CD4-positive, alpha-beta T cell treated with Interleukin-15 for 1 hour (primary cell): ENCODE measurements at regions not wholly inside any gene's neighbourhood (a gene's known extent, or its start where the extent isn't known, plus 50 kb on each side); places are given as distances from the start of the nearest gene placed in this dataset.

Source experiments
- DNase-seq: peaks from one replicate; pipeline ENCODE4 v3.0.0-alpha.2; 2020

GRCh38 chr10:43796781-43797180 lies 148.1 kb upstream of the ZNF32 start:
- no peak for DNase-seq

DNA sequence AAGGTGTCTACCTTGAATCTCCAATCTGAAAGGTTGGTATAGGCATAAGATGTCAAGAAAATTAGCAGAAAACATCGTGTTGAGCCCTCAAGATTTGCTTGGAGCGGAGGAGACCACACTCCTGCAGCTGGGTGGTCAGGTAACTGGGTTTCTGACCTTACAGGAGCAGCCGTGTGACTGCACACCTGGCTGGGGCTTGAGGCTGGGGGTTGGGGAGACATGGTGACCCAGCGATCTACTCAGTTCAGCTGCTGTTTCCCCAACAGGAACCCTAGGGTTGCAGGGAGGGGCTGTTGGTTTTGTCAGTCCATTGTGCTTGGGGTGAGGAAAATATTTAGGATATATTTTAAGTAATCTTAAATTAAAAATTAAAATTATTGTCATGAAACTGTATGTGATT lies 147.0 kb upstream of the ZNF32 start:
- no peak for DNase-seq

DNA sequence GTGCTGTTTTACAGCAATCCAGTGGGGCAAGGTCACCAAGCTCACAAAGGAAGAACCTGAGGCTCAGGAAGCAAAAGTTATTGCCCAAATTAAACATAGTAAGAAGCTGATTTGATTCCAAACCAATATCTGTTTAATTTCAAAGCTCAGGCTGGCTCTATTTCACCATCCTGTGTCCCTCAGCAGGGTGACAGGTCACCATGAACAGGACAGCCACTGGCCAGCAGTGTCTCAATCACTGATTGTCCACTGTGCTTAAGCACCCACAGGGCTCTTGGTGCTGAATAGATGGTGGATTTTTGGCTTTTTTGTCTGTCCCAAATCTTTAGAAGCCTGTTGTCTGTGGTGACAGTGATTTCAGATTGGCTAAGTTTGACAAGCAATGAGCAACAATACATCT lies 146.4 kb upstream of the ZNF32 start:
- DNase-seq = no peak

- DNase-seq = no peak
These were observed 145.6 kb upstream of the ZNF32 start for GRCh38 chr10:43794181-43794815.

DNA sequence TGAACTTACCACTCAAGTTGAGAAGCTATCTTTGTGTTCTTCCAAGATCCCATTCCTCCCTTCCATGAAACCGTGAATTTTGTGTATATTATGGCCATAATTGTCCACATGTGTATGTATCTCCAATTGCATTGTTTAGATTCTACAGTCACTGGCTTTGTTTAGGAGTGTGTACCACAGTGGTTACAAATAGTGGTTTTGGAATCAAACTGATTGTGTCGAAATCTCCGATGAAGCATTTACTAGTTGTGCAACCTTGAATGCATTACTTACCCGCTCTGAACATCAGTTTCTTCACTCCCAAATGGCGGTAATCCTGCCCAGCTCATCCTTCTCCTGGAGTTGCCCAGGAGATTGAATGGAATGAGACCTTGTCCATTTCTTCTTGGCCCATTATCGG lies 145.0 kb upstream of the ZNF32 start:
- DNase-seq = no peak

DNA sequence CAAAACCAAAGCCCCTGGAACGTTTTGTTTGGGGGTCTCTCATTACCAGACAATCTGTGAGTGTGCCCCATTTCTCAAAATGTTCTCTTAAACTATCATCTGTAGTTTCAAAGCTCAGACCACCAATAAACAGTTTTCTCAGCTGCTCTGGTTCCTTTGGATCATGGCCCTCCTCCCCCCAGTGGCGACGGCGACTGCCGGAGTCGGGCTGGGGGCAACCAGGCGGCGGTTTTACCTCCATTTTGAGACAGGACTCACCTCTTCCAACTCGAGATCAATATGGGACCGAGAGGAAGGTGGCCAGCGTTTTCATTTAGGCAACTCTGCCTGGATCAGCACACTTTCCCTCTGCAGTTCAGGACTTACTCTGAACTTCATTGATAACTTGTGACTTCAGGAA lies 141.5 kb upstream of the ZNF32 start:
- no peak for DNase-seq

- DNase-seq = no peak
These were observed 136.6 kb upstream of the ZNF32 start for GRCh38 chr10:43785252-43785651.

DNA sequence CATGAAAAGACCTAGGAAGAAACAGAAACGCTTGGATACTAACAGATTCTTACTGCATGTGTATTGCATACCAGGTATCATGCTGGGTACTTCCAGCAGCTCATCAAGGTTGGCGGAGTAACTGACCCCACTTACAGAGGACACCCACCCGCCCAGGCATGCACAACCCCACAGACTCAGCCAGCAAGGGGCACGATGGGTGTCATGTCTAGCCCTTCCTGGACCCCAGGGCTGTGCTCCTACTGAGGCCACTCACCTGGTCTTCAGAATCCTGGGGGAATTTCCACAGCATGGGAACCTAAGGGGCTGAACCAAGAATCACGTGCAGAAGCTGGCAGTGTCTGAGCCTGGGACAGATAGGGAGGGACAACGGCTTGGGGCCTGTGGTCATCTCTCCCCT lies 134.1 kb upstream of the ZNF32 start:
- DNase-seq = no peak

DNA sequence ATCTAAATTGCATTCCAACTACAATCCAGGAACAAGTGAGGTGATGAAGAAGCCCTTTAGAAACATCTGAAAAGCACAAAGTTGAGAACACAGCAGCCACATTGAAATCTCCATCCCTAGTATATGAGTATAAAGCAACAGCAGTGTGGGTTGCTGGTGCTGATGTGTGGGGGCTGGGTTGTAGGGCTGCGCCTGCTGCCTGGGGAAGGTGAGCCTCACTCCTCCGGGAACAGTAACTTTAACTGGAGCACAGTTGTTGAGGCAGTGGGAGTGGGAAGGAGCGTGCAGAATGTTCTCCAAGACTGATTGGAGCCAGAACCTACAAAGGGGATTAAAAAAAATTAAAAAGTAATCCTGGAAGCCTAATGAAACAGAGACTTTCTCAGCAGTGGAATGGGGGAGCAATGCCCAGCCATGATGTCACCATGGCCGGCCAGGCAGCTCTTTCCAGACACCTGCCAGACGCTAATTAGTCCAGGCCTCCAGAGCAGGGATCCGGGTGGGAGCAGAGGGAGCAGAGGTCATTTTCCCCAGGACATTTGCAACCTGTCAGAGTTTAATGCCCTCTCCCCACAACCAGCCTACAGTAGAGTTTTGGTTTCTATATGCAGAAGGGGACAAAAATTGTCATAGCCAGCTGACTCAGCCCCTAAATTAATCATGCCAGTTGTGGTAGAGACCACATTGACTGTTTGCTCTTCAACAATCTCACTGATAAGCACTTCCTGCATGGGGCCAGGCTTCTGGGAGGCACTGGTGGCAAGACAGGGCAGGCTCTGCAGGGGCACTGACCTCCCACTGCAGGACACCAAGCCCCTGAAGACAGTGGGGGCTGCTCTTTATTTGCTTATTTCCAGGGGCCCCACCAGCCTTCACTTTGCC lies 133.0 kb upstream of the ZNF32 start:
- DNase-seq = no peak

DNA sequence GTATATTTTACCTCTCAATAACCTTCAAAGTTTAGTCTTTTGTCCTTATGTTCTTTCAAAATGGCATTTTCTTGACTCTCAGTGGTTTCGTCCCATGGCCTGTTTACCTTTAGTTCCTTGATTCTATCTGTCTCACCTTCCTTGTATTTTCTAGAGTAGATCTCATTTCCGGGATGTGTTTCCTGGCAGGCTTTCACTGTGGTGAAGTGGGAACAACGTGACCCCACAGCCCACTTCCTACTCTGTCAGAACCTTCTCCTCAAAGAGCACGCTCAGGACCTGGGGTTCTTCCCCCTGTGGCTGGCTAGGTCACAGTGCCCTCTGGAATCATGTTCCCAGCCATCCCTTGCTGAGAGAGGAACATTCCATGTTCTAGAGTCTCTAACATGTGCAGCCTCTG lies 129.9 kb upstream of the ZNF32 start:
- DNase-seq = no peak

DNA sequence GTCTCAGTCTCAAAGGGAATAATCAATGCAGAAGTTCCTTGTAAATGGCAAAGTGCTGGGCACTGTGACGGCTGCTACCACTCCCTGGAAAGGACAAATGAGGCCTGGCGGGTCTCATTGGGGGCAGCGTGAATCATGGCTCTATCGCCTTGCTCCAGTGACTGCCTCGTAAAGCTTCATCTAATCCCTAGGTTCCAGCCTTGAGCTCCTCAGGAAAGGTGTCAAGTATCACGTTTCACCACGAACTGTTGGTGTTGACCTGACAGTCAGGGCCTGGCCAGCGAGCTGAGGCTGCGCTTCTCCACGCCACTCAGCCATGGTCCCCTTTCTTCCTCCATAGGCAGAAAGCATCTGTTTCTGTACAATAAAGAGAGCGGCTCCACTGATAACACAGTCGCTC lies 126.7 kb upstream of the ZNF32 start:
- no peak for DNase-seq

GRCh38 chr10:43774234-43774769 lies 125.6 kb upstream of the ZNF32 start:
- DNase-seq = no peak

- DNase-seq = no peak
These were observed 125.1 kb upstream of the ZNF32 start for GRCh38 chr10:43773736-43774135.

- no peak for DNase-seq
These were observed 123.5 kb upstream of the ZNF32 start for GRCh38 chr10:43772171-43772570.

- no peak for DNase-seq
These were observed 123.0 kb upstream of the ZNF32 start for GRCh38 chr10:43771675-43772074.

DNA sequence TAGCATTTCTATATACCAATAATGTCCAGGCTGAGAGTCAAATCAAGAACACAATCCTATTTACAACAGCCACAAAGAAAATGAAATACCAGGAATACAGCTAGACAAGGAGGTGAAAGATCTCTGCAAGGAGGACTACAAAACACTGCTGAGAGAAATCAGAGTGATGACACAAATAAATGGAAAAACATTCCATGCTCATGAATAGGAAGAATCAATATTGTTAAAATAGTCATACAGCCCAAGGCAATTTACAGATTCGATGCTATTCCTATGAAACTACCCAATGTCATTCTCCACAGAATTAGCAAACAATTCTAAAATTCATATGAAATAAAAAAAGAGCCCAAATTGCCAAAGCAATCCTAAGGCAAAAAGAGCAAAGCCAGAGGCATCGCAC lies 116.8 kb upstream of the ZNF32 start:
- no peak for DNase-seq

- DNase-seq = no peak
These were observed 115.2 kb upstream of the ZNF32 start for GRCh38 chr10:43763846-43764245.

DNA sequence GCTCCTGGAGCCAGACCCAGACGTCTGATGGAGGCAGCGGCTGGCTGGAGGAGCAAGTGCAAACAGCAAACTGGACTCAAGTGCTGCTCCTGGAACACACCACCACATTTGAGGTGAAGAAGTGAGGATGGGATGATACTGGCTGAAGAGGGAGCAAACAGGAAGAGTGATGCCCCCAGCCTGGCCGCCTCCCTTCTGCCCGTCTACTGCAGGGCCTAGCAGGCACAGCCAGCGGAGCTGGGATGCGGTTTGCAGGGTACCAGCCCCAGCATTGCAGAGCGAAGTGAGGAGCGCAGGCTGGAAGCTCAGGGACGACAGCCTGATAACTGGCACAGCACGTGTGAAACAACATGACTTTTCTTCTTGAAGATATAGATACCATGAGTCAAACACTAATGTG lies 111.8 kb upstream of the ZNF32 start:
- DNase-seq = no peak

DNA sequence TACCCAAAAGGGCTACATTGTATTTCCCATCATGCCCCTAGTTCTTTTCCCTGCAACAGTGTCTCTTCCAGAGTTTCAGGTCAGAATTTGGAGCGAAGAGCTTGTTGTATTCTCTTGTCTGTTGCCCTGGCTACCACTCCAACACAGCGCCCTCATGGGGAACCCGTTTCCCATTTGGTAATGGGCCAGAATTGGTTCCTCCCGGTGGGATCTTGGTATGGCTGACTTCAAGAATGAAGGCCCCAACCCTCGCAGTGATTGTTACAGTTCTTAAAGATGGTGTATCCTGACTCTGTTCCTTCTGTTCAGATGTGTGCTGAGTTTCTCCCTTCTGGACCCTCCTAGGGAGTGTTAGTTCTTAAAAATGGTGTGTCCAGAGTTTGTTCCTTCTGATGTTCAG lies 110.5 kb upstream of the ZNF32 start:
- no peak for DNase-seq

DNA sequence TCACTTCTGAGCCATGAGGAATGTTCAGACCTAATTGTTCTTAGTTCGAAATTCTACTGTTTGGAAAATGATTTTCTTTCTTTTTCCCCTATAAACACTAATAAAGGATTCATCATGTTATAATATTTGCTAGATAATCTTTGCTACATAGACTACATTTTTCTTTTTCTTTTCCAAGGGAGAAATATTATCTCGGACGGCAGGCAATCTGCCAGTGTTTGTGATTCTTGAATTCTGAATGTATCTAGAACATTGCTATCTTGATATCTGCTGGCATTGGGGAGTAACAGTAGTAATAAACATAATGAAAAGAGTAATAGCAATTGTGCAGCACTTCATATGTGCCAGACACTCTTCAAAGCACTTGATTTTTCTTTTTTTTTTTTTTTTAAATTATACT lies 107.7 kb upstream of the ZNF32 start:
- no peak for DNase-seq

DNA sequence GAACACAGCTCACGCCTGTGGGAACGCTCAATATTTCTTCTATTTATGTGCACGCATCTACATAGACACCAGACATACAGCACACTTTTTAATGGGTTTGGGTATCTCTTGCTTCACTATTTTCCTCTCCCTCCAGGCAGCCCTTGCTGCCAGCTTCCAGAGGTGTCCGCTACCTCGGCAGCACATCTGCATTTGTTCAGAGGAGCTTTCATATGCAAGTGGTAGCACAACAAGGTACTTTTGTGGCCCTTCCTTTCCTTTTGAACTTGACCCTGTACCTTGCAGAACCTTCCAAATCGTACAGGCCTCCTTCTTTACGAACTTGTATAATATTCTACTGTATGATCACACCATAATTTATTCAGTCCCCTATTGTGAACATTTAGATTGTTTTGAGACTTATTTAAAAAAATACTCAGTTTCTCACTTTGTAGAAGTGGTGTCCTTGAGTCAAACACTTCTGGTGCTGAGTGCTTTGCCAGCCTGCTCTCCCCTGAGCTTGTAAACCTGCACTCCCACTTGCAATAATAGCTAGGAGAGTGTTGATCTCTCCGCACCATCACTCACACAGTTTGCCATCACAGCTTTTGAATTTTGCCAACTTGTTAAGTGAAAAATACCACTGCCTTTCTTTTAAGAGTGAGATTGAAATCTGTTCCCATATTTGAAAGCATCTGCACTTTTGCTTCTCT lies 106.0 kb upstream of the ZNF32 start:
- DNase-seq = no peak

GRCh38 chr10:43753397-43754061 lies 104.8 kb upstream of the ZNF32 start:
- DNase-seq = no peak

DNA sequence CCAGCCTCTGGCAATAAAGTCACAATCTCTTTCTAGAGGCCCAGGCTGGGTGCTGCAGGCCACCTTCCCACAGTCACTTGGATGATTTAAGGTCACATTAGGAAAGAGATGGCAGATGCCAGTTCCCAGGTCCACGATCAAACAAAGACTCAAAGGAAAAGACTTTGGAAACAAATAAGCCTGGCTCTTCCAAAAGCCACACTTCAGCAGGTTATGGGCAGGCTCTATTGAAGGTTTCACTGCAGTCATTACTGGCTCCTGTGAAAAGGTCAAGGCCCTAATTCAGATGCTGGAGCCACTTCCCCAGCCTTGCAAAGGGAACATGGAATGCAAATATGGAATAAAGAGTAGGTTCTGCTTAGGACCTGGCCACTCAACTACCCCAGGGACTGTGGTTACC lies 104.0 kb upstream of the ZNF32 start:
- DNase-seq = no peak
